CD4-positive, alpha-beta T cell treated with Interleukin-4 for 1 hour (primary cell): ENCODE measurements at regions not wholly inside any gene's neighbourhood (a gene's known extent, or its start where the extent isn't known, plus 50 kb on each side); places are given as distances from the start of the nearest gene placed in this dataset.
"Not testable (repeated sequence)": the region's sequence is repeated elsewhere in the genome, so short reads cannot be mapped to it uniquely, and the experiment has no call there.

Experiments used
- DNase-seq, 2 donors: peaks; one replicate each; pipeline ENCODE4 v3.0.0-alpha.2; 2020 to 2022

DNA sequence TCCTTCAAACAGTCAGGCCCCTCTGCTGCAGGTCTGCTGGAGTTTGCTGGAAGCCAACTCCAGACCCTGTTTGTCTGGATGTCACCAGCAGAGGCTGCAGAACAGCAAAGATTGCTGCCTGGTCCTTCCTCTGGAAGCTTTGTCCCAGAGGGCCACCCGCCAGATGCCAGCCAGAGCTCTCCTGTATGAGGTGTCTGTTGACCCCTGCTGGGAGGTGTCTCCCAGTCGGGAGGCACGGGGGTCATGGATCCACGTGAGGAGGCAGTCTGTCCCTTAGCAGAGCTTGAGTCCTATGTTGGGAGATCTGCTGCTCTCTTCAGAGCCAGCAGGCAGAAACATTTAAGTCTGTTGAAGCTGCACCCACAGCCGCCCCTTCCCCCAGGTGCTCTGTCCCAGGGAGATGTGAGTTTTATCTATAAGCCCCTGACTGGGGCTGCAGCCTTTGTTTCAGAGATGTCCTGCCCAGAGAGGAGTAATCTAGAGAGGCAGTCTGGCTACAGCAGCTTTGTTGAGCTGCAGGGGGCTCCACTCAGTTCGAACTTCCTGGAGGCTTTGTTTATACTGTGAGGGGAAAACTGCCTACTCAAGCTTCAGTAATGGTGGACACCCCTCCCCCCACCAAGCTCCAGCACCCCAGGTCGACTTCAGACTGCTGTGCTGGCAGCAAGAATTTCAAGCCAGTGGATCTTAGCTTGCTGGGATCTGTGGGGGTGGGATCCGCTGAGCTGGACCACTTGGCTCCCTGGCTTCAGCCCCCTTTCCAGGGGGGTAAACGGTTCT, 72.1 kb downstream of the OGFRL1 start:
- not testable (repeated sequence) for DNase-seq

GRCh38 chr6:71364889-71365542, 76.4 kb downstream of the OGFRL1 start:
- DNase-seq, result no peak

- no peak for DNase-seq
Measured at GRCh38 chr6:71367756-71368155, 79.1 kb downstream of the OGFRL1 start.

DNA sequence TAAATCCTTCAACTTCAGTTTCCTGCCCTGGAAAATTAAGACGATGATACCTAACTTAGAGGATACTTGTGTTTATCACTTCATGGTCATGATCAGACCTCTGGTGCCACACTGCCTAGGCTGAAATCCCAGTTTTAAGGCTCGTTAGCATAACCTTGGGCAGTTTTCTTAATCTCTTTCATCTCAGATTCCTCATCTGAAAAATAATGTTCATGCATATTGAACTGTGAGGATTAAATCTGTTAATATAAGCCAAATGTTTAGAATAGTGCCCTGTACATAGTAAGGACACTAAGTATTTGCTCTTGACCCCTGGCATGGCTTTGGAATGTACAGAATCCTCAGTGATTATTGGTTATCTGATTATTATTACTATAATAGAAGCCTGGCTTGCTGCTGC, 79.7 kb downstream of the OGFRL1 start:
- DNase-seq, result no peak

GRCh38 chr6:71371559-71371958, 82.9 kb downstream of the OGFRL1 start:
- DNase-seq, result no peak

DNA sequence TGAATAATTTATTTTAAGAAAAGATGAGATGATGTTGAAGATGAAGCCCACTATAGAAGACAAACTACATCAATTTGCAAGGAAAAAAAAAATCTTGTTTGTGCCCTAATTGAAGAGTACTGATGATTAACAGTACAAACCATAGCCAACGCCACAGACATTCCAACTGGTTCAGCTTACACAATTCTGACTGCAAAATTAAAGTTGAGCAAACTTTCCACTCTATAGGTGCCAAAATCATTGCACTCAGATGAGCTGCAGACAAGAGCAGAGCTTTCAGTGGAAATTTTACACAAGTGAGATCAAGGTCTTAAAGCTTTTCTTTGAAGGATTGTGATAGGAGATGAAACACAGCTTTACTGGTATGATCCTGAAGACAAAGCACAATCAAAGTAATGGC, 85.3 kb downstream of the OGFRL1 start:
- no peak for DNase-seq

DNA sequence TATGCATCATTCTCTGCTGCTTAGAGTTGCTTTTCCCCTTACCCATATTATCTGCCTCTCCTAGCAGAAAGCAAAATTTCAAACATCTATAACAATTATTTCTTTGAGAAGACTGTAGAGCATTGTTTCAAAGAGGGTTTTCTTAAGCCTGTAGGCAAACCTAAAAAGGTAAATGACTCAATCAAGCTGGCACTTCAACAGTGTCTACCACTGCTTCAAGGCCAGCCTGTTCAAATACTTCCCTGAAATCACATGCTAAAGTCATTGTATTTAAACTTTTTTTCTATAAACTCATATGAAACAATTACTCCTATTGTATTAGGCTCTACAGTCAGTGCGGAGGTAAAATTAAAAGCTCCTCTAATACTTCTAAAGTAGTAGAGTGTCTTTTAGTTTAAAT, 87.1 kb downstream of the OGFRL1 start:
- no peak for DNase-seq

DNA sequence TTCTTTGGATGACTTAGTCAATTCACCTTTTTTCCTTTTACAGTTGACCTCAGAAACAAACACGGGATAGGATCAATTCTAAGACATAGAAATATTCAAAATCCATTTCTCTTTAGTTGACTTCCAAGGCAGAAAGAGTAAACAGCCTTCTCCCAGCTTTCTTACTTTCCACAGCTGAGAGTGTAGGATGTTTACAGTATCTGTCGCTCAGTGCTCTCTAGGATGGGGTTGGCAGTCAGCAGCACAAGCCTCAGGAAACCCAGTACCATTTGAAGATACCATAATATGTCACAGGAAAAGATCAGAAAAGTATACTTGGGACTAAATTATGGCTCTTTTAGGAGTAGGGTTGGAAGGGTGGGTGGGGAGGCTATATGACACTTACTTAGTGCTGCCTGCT, 88.2 kb downstream of the OGFRL1 start:
- DNase-seq, result no peak

GRCh38 chr6:71383476-71383875, 94.9 kb downstream of the OGFRL1 start:
- DNase-seq, result no peak

GRCh38 chr6:71383901-71384489, 95.4 kb downstream of the OGFRL1 start:
- no peak for DNase-seq

- no peak for DNase-seq
Measured at GRCh38 chr6:71385111-71385822, 96.7 kb downstream of the OGFRL1 start.

DNA sequence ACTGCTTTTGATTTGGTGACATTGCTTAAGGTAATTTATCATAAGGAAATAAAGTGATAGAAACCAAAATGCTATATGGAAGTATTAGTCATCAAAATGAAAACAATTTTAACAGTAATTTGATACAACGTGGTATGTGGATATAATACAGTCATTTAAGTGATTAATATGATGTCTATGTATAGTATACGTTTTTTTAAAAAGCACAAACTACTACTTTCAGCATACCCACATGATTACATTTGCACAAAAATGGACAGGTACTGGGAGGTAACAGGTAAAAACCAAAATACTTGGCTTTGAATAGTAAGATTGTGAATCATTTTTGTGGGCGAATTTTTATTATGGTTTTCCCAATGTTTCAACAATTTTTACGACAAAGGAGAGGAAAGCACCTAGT, 97.6 kb downstream of the OGFRL1 start:
- no peak for DNase-seq

DNA sequence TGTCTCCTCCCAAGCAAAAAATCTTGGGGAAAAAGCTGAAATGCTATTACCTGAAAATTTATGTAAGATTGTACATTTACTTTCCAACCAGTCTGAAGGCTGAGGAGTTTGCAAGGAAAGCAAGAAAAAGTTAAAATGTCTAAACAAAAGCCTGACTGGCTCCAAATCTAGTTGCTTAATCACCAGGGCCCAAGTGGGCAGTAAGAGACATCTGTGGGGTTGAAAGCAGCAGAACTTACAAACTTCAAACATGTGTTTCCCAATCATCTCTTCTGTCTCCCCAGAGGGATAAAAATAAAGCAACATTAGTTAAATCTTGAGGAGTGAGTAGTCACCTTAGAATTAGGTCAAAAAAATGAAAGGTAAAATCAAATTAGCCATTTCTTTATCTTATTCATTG, 98.6 kb downstream of the OGFRL1 start:
- DNase-seq, result no peak

DNA sequence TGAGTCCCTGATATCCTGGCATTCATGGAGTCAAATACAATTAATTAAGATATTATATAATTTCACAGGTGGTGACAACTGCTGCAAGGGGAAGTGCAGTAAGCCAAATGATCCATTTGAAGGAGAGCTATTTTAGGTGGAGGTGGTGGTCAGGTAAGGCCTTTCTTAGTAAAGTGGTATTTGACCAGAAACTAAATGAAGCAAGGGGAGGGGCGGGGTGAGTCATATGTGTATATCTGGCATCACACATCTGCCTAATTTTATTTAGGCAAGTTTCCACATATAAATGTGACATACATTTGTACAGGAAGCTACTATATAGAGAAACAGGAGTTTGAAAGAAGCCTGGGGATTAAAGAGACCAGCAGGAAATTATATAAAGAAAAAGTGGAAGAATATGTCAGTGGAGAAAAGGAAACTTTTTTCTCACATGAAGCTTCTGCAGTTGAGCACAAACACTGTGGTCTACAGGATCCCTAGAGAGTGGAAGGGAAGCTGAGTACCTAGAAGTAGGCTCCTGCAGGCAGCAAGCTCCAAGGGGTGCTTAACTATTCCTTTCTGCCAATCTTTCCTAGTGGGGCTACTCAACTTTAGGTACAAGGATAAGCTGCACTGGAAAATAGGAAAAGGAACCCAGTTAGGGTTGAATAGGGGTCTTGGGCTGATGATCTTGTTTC, 99.6 kb downstream of the OGFRL1 start:
- DNase-seq, result no peak

GRCh38 chr6:71388856-71389527, 100.4 kb downstream of the OGFRL1 start:
- DNase-seq, result no peak

GRCh38 chr6:71391126-71391525, 102.5 kb downstream of the OGFRL1 start:
- DNase-seq, result no peak

- DNase-seq, result no peak
Measured at GRCh38 chr6:71392276-71392675, 103.7 kb downstream of the OGFRL1 start.

DNA sequence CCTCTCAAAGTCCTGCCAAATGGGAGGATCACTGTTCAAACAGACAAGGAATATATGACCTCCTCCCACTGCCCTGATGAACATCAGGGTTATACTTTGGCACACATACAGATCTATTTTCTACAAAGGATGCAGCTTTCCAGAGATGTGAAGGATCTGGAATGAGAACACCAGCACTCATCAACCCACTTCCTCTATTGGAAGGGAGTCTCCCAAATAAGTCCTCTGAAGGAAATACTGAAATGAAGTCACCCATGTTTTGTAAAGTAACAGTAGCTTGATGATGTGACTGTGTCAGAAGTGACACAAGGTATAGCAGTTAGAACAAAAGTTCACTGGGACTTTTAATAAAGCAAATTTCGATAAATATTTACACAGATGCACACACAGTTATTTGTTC, 104.9 kb downstream of the OGFRL1 start:
- no peak for DNase-seq

- no peak for DNase-seq
Measured at GRCh38 chr6:71393981-71394432, 105.4 kb downstream of the OGFRL1 start.

GRCh38 chr6:71394926-71395325, 106.3 kb downstream of the OGFRL1 start:
- no peak for DNase-seq

DNA sequence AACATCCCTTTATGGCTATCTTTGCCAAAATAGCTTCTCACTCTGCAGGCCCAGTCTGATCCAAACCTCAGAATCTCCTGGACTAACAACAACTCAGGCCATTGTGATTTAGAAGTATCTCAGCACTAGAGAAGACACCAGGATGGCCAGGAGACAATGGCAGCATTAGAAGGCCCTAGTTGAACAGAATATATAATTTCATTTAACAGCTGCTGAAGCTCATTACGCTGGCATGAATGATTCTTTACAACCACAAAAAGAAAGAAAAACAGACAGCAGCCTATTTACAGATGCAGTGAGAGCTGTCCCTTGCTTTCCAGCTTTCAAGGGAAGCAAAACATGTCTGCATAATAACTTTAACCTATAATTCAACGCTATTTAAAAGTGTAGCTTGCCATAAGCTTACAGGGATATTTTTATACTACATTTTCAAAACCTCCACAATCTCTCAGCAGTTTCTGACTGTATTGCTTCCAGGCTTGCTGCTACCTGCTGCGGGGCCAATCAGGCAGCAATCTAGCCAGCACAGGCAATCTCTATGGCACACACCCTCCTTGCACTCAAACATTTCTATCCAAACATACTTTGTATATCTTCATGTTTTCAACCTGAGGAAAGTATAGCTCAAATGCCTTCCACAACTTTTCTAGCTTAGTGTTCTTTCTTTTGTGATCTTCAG, 107.3 kb downstream of the OGFRL1 start:
- DNase-seq, result no peak

DNA sequence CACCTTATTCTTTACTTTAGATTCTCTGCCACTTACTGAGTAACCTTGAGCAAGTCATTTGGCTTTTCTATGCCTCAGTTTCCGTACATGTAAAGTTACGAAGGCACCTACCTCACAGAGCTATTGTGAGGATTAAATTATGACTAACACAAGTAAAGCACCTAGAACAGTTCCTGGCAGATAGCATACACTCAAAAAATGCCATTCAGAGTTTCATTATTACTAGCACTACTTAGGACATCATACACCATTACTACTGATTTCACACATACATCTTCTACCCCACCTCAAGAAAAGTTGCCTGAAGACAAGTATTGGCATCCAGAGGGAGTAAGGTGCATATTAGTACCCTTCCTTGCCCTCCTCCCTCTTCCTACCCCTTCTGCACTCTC, 107.8 kb downstream of the OGFRL1 start:
- no peak for DNase-seq
